Upper lobe of right lung (tissue), 1 donor: ENCODE measurements at regions not wholly inside any gene's neighbourhood (a gene's known extent, or its start where the extent isn't known, plus 50 kb on each side); places are given as distances from the start of the nearest gene placed in this dataset.
A peak's percentile ranks its signal among the peaks of the same experiment; 100 is the strongest.
"Not testable (repeated sequence)": the region's sequence is repeated elsewhere in the genome, so short reads cannot be mapped to it uniquely, and the experiment has no call there.

Experiments used
- ATAC-seq: fragments of 200-7000 bp; cut with Tn5 transposase; one replicate; pipeline ENCODE4 v1.9.1; 2020; ENCODE audit warnings: mild to moderate bottlenecking, moderate library complexity
- DNase-seq: peaks from one replicate; pipeline ENCODE4 v3.0.0-alpha.2; 2020
- H3K27ac ChIP-seq: fragments of 200-600 bp; one replicate; pipeline ENCODE4 v1.8.0; 2022
- H3K27me3 ChIP-seq: fragments of 200-600 bp; one replicate; pipeline ENCODE4 v1.8.0; 2022; ENCODE audit warnings: mild to moderate bottlenecking
- H3K36me3 ChIP-seq: fragments of 200-600 bp; one replicate; pipeline ENCODE4 v1.8.0; 2022
- H3K4me1 ChIP-seq: fragments of 200-600 bp; one replicate; pipeline ENCODE4 v1.8.0; 2022
- H3K4me3 ChIP-seq: fragments of 200-600 bp; one replicate; pipeline ENCODE4 v1.8.0; 2022; ENCODE audit warnings: mild to moderate bottlenecking
- H3K9me3 ChIP-seq: fragments of 200-600 bp; one replicate; pipeline ENCODE4 v1.8.0; 2022
- intact Hi-C: fragments of 100-400 bp; cut with DNase I; formaldehyde crosslinking; loops from one replicate; pipeline ENCODE4 v1.11.0; 2022
- TF ChIP-seq, protein P1 (sequence below): fragments of 200-600 bp; IDR thresholded peaks from one replicate; pipeline ENCODE4 v1.8.0; 2022; ENCODE audit warnings: antibody characterized with exemption
- donor health status: DM: no; HTN: yes; CAD: no; lungs with severe emphysema.

DNA sequence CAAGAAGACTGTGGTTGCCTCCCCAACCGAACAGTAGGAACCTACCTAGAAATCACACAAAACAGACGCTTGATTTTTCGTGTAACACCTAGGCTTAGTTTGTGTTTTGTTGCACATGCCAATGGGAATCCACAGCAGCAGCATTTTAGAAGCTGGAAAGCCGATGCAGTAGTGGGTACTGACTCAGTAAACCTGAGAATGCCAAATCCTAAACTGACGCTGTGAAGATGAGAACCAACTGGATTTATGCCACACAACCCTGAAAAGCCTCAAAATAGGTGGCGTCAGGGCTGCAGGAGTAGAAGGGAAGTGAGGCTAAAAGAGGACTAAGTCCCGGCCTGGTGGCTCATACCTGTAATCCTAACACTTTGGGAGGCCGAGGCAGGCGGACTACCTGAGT, 162.5 kb downstream of the REEP3 start:
- TF ChIP-seq, protein P1, sequence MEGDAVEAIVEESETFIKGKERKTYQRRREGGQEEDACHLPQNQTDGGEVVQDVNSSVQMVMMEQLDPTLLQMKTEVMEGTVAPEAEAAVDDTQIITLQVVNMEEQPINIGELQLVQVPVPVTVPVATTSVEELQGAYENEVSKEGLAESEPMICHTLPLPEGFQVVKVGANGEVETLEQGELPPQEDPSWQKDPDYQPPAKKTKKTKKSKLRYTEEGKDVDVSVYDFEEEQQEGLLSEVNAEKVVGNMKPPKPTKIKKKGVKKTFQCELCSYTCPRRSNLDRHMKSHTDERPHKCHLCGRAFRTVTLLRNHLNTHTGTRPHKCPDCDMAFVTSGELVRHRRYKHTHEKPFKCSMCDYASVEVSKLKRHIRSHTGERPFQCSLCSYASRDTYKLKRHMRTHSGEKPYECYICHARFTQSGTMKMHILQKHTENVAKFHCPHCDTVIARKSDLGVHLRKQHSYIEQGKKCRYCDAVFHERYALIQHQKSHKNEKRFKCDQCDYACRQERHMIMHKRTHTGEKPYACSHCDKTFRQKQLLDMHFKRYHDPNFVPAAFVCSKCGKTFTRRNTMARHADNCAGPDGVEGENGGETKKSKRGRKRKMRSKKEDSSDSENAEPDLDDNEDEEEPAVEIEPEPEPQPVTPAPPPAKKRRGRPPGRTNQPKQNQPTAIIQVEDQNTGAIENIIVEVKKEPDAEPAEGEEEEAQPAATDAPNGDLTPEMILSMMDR = no peak
- DNase-seq (no peak), ATAC-seq (no peak)
- no peak overlapping the region for H3K27ac ChIP-seq
- no peaks in the 10 kb centered on the region for H3K27me3 ChIP-seq
- H3K36me3 ChIP-seq = no peaks in the 10 kb centered on the region
- H3K4me3 ChIP-seq = no peak overlapping the region
- H3K4me1 ChIP-seq = no peaks in the 10 kb centered on the region
- intact Hi-C loops = no loop called here
- no peaks in the 10 kb centered on the region for H3K9me3 ChIP-seq

DNA sequence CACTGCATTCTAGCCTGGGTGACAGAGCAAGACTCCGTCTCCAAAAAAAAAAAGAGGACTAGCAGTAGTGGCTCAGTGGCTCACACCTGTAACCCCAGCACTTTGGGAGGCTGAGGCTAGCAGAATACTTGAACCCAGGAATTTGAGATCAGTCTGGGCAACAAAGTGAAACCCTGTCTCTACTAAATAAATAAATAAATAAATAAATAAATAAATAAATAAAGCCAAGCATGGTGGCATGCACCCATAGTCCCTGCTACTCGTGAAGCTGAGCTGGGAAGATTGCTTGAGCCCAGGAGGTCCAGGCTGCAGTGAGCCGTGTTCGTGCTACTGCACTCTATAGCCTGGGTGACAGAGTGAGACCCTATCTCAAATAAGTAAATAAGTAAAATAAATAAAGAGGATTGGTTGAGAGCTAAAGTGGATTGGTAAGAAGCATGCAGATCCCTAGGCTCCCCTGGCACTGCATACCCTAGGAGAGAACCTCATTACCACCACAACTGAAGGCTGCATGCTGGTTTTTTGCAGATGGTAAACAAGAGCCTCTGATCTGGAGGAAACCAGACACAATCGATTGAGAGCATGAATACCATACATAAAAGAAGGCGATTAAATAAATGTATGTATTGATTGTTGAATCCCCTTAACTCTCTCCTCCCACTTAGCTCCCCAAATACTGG, 163.2 kb downstream of the REEP3 start:
- ATAC-seq = no peak
- TF ChIP-seq, protein P1 = no peak

DNA sequence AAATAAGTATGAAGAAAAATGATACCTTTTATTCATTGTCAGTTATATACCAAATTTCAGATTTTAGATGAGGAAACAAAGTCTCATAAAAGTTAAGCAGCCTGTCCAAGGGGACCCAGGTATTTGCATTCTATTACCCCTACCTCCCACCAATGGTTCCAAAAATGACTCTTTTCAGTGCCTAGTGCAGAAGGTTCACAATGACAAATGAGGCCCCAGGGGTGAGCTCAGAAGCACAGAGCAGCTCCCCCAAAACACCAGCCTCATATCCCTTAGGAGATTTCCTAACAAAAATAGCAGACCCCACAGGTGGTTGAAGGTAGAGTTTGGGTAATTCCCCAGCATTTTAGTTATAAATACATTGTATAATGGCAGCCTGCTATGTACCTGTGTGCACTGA, 168.6 kb downstream of the REEP3 start:
- H3K9me3 ChIP-seq = no peaks in the 10 kb centered on the region
- H3K27ac ChIP-seq = no peak overlapping the region
- no peaks in the 10 kb centered on the region for H3K36me3 ChIP-seq
- intact Hi-C loops = no loop called here
- no peaks in the 10 kb centered on the region for H3K27me3 ChIP-seq
- TF ChIP-seq, protein P1 = no peak
- peaks cover 6% of the 10 kb centered on the region for H3K4me1 ChIP-seq
- ATAC-seq (no peak), DNase-seq (no peak)
- H3K4me3 ChIP-seq = no peak overlapping the region

More for the DNA sequence above, 163.2 kb downstream of the REEP3 start:
- no peak overlapping the region for H3K4me3 ChIP-seq
- no peaks in the 10 kb centered on the region for H3K27me3 ChIP-seq
- DNase-seq = no peak
- no peaks in the 10 kb centered on the region for H3K9me3 ChIP-seq
- H3K27ac ChIP-seq = no peak overlapping the region
- H3K36me3 ChIP-seq = no peaks in the 10 kb centered on the region
- intact Hi-C loops = no loop called here
- no peaks in the 10 kb centered on the region for H3K4me1 ChIP-seq

DNA sequence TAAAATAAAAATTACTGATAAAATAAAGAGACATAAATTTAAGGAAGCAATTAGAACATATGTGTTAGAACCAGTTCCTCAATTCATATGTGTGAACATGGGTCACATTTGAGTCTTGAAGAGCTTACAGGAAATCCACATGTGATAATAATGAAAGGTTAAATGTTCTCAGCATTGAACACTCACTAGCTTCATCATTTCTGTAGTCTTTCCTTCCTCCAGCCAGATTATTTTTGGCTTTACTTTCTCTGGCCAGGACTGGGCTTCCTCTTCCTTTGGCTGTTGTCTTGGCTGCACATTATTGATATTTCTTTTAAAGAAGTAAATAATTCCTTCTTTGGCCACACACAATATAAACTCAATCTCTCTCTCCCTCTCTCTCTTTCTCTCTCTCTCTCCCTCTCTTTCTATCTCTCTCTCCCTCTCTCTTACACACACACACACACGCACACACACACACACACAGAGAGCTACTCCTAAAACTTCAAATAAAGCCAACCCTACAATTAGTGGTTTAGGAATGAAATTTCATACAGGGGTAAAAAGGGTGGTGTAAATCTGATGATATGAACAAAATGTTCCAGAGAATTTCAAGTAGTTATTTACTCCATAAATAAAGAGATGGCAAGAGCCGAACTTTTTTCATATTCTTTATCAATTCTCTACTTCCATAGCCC, 171.2 kb downstream of the REEP3 start:
- Histone ChIP-seq H3K4me1 (peaks cover 6% of the 10 kb centered on the region), H3K27me3 (no peaks in the 10 kb centered on the region), H3K4me3 (no peak overlapping the region), H3K36me3 (no peaks in the 10 kb centered on the region), H3K9me3 (no peaks in the 10 kb centered on the region), H3K27ac (peak overlapping the region; percentile 14)
- ATAC-seq (peak; percentile 55), DNase-seq (no peak)
- TF ChIP-seq, protein P1 = no peak
- intact Hi-C loops = no loop called here

DNA sequence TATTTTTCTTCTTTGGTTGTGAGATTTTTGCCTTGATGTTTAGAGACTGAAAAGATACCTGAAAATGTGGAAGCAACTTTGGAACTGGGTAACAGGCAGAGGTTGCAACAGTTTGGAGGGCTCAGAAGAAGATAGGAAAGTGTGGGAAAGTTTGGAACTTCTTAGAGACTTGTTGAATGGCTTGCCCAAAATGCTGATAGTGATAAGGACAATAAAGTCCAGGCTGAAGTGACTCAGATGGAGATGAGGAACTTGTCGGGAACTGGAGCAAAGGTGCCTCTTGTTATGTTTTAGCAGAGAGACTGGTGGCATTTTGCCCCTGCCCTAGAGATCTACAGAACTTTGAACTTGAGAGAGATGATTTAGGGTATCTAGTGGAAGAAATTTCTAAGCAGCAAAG, 171.8 kb downstream of the REEP3 start:
- H3K27ac ChIP-seq = peak overlapping the region; percentile 14
- H3K27me3 ChIP-seq, DNase-seq, intact Hi-C loops, H3K4me3 ChIP-seq, ATAC-seq, H3K9me3 ChIP-seq, H3K4me1 ChIP-seq, H3K36me3 ChIP-seq: not testable (repeated sequence)

DNA sequence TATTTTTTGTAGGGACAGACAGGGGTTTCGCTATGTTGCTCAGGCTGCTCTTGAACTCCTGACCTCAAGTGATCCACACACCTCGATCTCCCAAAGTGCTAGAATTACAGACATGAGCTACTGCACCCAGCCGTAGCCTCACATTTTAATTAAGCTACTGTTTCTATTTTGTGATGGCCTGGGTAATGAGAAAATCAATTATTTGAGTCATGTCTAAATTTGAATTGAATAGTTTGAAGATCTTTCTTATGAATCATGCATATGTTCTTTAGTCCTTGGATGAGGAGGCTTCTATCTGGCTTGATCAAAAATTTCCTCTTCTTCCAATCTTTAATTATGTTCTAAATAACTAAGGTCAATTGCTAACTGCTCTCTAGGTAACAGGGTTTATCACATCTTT, 175.0 kb downstream of the REEP3 start:
- Histone ChIP-seq H3K36me3 (no peaks in the 10 kb centered on the region), H3K27ac (no peak overlapping the region), H3K27me3 (no peaks in the 10 kb centered on the region), H3K4me3 (no peak overlapping the region), H3K4me1 (peaks cover 30% of the 10 kb centered on the region), H3K9me3 (no peaks in the 10 kb centered on the region)
- DNase-seq (no peak), ATAC-seq (no peak)
- TF ChIP-seq, protein P1 = no peak
- intact Hi-C loops = no loop called here
